HFFc6 (cell line): ENCODE measurements at regions not wholly inside any gene's neighbourhood (a gene's known extent, or its start where the extent isn't known, plus 50 kb on each side); places are given as distances from the start of the nearest gene placed in this dataset.

Experiments used
- DNase-seq: peaks from one replicate; pipeline ENCODE4 v3.0.0-alpha.2; 2018
- H3K27ac Mint-ChIP-seq: 2 replicates; pipeline ENCODE4 v1.8.0; 2020; ENCODE audit warnings: mild to moderate bottlenecking, mixed read lengths
- H3K27me3 Mint-ChIP-seq: 2 replicates; pipeline ENCODE4 v1.8.0; 2021; ENCODE audit warnings: mild to moderate bottlenecking, moderate library complexity, mixed read lengths; ENCODE audit not compliant: insufficient read depth
- H3K36me3 Mint-ChIP-seq: 2 replicates; pipeline ENCODE4 v1.8.0; 2021; ENCODE audit warnings: low read depth, mixed read lengths
- H3K4me1 Mint-ChIP-seq: 2 replicates; pipeline ENCODE4 v1.8.0; 2020; ENCODE audit warnings: low read depth, mixed read lengths
- H3K4me3 Mint-ChIP-seq: 2 replicates; pipeline ENCODE4 v1.8.0; 2020; ENCODE audit warnings: mild to moderate bottlenecking, moderate library complexity, mixed read lengths
- H3K9me3 Mint-ChIP-seq: 2 replicates; pipeline ENCODE4 v1.8.0; 2020; ENCODE audit warnings: mild to moderate bottlenecking, mixed read lengths
- CTCF ChIP-seq: fragments of 200-600 bp; sonication (generic); IDR thresholded peaks from 2 replicates; pipeline ENCODE4 v1.5.0; 2021; ENCODE audit warnings: antibody characterized with exemption, mild to moderate bottlenecking

GRCh38 chr14:100446572-100446971, 123.4 kb downstream of the SLC25A47 start:
- Mint-ChIP-seq H3K27ac (no peak overlapping the region), H3K4me3 (no peak overlapping the region), H3K4me1 (peaks cover 42% of the 10 kb centered on the region), H3K9me3 (no peaks in the 10 kb centered on the region), H3K36me3 (no peaks in the 10 kb centered on the region), H3K27me3 (peaks cover 4% of the 10 kb centered on the region)
- no peak for DNase-seq
- TF ChIP-seq CTCF, result no peak

- DNase-seq, result no peak
- H3K4me3 Mint-ChIP-seq, result no peak overlapping the region
- H3K27ac Mint-ChIP-seq, result no peak overlapping the region
- no peak for TF ChIP-seq CTCF
- peaks cover 7% of the 10 kb centered on the region for H3K27me3 Mint-ChIP-seq
- no peaks in the 10 kb centered on the region for H3K9me3 Mint-ChIP-seq
- H3K36me3 Mint-ChIP-seq, result peaks cover 5% of the 10 kb centered on the region; the same call in 1 of the 2 replicates
- H3K4me1 Mint-ChIP-seq, result peaks cover 24% of the 10 kb centered on the region
Observed at GRCh38 chr14:100448376-100448775, 125.2 kb downstream of the SLC25A47 start.

GRCh38 chr14:100449225-100449987, 126.3 kb downstream of the SLC25A47 start:
- no peaks in the 10 kb centered on the region for H3K9me3 Mint-ChIP-seq
- peaks cover 5% of the 10 kb centered on the region; the same call in 1 of the 2 replicates for H3K36me3 Mint-ChIP-seq
- no peak overlapping the region for H3K4me3 Mint-ChIP-seq
- no peak for TF ChIP-seq CTCF
- H3K27ac Mint-ChIP-seq, result no peak overlapping the region
- H3K27me3 Mint-ChIP-seq, result peaks cover 5% of the 10 kb centered on the region
- peaks cover 13% of the 10 kb centered on the region for H3K4me1 Mint-ChIP-seq
- no peak for DNase-seq

GRCh38 chr14:100450049-100450448, 126.9 kb downstream of the SLC25A47 start:
- no peak for DNase-seq
- TF ChIP-seq CTCF, result no peak
- H3K4me1 Mint-ChIP-seq, result peaks cover 7% of the 10 kb centered on the region
- H3K4me3 Mint-ChIP-seq, result no peak overlapping the region
- H3K27ac Mint-ChIP-seq, result no peak overlapping the region
- peaks cover 5% of the 10 kb centered on the region for H3K27me3 Mint-ChIP-seq
- H3K36me3 Mint-ChIP-seq, result peaks cover 5% of the 10 kb centered on the region; the same call in 1 of the 2 replicates
- no peaks in the 10 kb centered on the region for H3K9me3 Mint-ChIP-seq

GRCh38 chr14:100450736-100451135, 127.6 kb downstream of the SLC25A47 start:
- Mint-ChIP-seq H3K4me3 (no peak overlapping the region), H3K27ac (no peak overlapping the region), H3K4me1 (0 out of 2 replicates have a peak, but pooled peaks cover under 1% of the 10 kb centered on the region), H3K9me3 (no peaks in the 10 kb centered on the region), H3K36me3 (peaks cover 10% of the 10 kb centered on the region), H3K27me3 (peaks cover 5% of the 10 kb centered on the region)
- no peak for TF ChIP-seq CTCF
- no peak for DNase-seq
